ENCODE measurements at regions not wholly inside any gene's neighbourhood (a gene's known extent, or its start where the extent isn't known, plus 50 kb on each side); places are given as distances from the start of the nearest gene placed in this dataset.

DNA sequence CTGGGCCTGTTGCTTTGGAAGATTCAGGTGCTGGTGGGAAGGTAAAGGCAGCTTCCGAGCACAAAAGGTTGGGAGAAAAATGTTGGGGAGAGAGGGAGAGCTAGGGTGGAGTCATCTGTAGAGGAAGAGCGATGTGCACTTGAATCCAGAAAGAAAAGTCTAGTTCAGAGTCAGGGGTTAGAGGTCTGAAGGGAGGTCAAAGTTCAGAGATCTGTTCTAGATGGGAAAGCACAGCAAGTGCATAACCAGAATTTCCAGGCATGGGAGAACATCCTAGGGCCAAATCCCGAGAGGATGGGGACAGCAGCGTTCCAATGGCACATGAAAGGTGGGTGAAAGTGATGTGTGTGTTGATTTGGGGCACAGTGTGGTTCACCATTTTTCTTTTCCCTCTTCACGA lies 51.5 kb upstream of the MKLN1 start:
- no peak overlapping the region for H3K9ac ChIP-seq (ENCODE audit: low read length)
- DNase-seq (ENCODE audit: low read depth, low spot score) (no peak), ATAC-seq (no peak)
- no peak overlapping the region for H3K4me3 ChIP-seq (replicated peaks in 1 of 2; ENCODE audit: low read depth in 1 of 2, low read length in 2 of 2)
- ChIA-PET RAD21 (ENCODE audit: low non-redundant PET in 1 of 2, low total read pairs in 2 of 2, uncharacterized antibody in 2 of 2, unreplicated experiment in 2 of 2) (no interaction called here), POLR2A (no interaction called here), CTCF (no interaction called here)
- H3K27me3 ChIP-seq (ENCODE audit: insufficient read depth, low read length), result no peaks in the 10 kb centered on the region
- H3K36me3 ChIP-seq (ENCODE audit: control insufficient read depth in 1 of 2, insufficient read depth in 2 of 2, low read length in 2 of 2), result no peaks in the 10 kb centered on the region
- no peak overlapping the region for H2AFZ ChIP-seq (ENCODE audit: low read depth, low read length, poor library complexity, severe bottlenecking)
- TF ChIP-seq JUND (IDR thresholded peaks at IDR 0.05), result no peak
- TF ChIP-seq EZH2 (IDR thresholded peaks at IDR 0.05), result no peak
- TF ChIP-seq, protein P1, sequence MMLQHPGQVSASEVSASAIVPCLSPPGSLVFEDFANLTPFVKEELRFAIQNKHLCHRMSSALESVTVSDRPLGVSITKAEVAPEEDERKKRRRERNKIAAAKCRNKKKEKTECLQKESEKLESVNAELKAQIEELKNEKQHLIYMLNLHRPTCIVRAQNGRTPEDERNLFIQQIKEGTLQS (IDR thresholded peaks at IDR 0.05), result no peak
- TF ChIP-seq, protein P2, sequence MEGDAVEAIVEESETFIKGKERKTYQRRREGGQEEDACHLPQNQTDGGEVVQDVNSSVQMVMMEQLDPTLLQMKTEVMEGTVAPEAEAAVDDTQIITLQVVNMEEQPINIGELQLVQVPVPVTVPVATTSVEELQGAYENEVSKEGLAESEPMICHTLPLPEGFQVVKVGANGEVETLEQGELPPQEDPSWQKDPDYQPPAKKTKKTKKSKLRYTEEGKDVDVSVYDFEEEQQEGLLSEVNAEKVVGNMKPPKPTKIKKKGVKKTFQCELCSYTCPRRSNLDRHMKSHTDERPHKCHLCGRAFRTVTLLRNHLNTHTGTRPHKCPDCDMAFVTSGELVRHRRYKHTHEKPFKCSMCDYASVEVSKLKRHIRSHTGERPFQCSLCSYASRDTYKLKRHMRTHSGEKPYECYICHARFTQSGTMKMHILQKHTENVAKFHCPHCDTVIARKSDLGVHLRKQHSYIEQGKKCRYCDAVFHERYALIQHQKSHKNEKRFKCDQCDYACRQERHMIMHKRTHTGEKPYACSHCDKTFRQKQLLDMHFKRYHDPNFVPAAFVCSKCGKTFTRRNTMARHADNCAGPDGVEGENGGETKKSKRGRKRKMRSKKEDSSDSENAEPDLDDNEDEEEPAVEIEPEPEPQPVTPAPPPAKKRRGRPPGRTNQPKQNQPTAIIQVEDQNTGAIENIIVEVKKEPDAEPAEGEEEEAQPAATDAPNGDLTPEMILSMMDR (IDR thresholded peaks at IDR 0.05 in 2 of 3, conservative IDR thresholded peaks at IDR 0.05 in 1 of 3; ENCODE audit: borderline replicate concordance in 1 of 3, insufficient read depth in 1 of 3, low read depth in 2 of 3, low read length in 2 of 3), result no peak
- no peak for TF ChIP-seq CBX3 (IDR thresholded peaks at IDR 0.05; ENCODE audit: low read depth)
- no peak for TF ChIP-seq EZH2phosphoT487 (IDR thresholded peaks at IDR 0.05; ENCODE audit: borderline replicate concordance)
- no peak for TF ChIP-seq ELF1 (IDR thresholded peaks at IDR 0.05; ENCODE audit: borderline replicate concordance, low read depth)
- no peak for TF ChIP-seq SIN3A (IDR thresholded peaks at IDR 0.05; ENCODE audit: low read depth)
- no peak for TF ChIP-seq POLR2AphosphoS5 (IDR thresholded peaks at IDR 0.05; ENCODE audit: low read depth, low read length)
- TF ChIP-seq FOSL1 (IDR thresholded peaks at IDR 0.05; ENCODE audit: low read depth), result no peak
- TF ChIP-seq ZFX (IDR thresholded peaks at IDR 0.05), result no peak
- no peak for TF ChIP-seq ZNF274 (IDR thresholded peaks at IDR 0.05; ENCODE audit: low read depth, low read length)
- TF ChIP-seq, protein P3, sequence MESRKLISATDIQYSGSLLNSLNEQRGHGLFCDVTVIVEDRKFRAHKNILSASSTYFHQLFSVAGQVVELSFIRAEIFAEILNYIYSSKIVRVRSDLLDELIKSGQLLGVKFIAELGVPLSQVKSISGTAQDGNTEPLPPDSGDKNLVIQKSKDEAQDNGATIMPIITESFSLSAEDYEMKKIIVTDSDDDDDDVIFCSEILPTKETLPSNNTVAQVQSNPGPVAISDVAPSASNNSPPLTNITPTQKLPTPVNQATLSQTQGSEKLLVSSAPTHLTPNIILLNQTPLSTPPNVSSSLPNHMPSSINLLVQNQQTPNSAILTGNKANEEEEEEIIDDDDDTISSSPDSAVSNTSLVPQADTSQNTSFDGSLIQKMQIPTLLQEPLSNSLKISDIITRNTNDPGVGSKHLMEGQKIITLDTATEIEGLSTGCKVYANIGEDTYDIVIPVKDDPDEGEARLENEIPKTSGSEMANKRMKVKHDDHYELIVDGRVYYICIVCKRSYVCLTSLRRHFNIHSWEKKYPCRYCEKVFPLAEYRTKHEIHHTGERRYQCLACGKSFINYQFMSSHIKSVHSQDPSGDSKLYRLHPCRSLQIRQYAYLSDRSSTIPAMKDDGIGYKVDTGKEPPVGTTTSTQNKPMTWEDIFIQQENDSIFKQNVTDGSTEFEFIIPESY (IDR thresholded peaks at IDR 0.05; ENCODE audit: extremely low read depth, insufficient replicate concordance, low read length), result no peak
- TF ChIP-seq, protein P4, sequence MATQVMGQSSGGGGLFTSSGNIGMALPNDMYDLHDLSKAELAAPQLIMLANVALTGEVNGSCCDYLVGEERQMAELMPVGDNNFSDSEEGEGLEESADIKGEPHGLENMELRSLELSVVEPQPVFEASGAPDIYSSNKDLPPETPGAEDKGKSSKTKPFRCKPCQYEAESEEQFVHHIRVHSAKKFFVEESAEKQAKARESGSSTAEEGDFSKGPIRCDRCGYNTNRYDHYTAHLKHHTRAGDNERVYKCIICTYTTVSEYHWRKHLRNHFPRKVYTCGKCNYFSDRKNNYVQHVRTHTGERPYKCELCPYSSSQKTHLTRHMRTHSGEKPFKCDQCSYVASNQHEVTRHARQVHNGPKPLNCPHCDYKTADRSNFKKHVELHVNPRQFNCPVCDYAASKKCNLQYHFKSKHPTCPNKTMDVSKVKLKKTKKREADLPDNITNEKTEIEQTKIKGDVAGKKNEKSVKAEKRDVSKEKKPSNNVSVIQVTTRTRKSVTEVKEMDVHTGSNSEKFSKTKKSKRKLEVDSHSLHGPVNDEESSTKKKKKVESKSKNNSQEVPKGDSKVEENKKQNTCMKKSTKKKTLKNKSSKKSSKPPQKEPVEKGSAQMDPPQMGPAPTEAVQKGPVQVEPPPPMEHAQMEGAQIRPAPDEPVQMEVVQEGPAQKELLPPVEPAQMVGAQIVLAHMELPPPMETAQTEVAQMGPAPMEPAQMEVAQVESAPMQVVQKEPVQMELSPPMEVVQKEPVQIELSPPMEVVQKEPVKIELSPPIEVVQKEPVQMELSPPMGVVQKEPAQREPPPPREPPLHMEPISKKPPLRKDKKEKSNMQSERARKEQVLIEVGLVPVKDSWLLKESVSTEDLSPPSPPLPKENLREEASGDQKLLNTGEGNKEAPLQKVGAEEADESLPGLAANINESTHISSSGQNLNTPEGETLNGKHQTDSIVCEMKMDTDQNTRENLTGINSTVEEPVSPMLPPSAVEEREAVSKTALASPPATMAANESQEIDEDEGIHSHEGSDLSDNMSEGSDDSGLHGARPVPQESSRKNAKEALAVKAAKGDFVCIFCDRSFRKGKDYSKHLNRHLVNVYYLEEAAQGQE (IDR thresholded peaks at IDR 0.05; ENCODE audit: low read depth), result no peak
- TF ChIP-seq EGR1 (IDR thresholded peaks at IDR 0.05; ENCODE audit: low read depth), result no peak
- TF ChIP-seq RAD21 (IDR thresholded peaks at IDR 0.05; ENCODE audit: low read depth), result no peak
- no peak for TF ChIP-seq TCF7L2 (IDR thresholded peaks at IDR 0.05; ENCODE audit: borderline replicate concordance, extremely low read depth, insufficient read depth, insufficient read length)
- TF ChIP-seq CEBPB (IDR thresholded peaks at IDR 0.05; ENCODE audit: low read depth), result no peak
- no peak for TF ChIP-seq SRF (IDR thresholded peaks at IDR 0.05; ENCODE audit: low read depth)
- no TSS peak for BruUV-seq (replicated peaks)
- no peaks in the 10 kb centered on the region for H3K9me3 ChIP-seq (ENCODE audit: control insufficient read depth in 1 of 2, insufficient read depth in 1 of 2, low read depth in 1 of 2, low read length in 2 of 2)
- no peaks in the 10 kb centered on the region for H4K20me1 ChIP-seq (ENCODE audit: insufficient read depth)
- H3K4me1 ChIP-seq (ENCODE audit: control insufficient read depth in 1 of 2, insufficient read depth in 2 of 2, low read length in 2 of 2), result no peaks in the 10 kb centered on the region
- no peak overlapping the region for H3K27ac ChIP-seq (ENCODE audit: low read depth, low read length)
- intact Hi-C loops (cut with micrococcal nuclease), result no loop called here
- no peaks in the 10 kb centered on the region for H3K9me2 ChIP-seq (ENCODE audit: insufficient read depth)
- H3K4me2 ChIP-seq (ENCODE audit: low read length), result no peak overlapping the region
- H3K79me2 ChIP-seq (ENCODE audit: insufficient read depth, low read length), result no peaks in the 10 kb centered on the region
